ENCODE measurements at regions not wholly inside any gene's neighbourhood (a gene's known extent, or its start where the extent isn't known, plus 50 kb on each side); places are given as distances from the start of the nearest gene placed in this dataset.

- TF ChIP-seq CTCF (conservative IDR thresholded peaks at IDR 0.05; ENCODE audit: low read length) (no peak), EZH2phosphoT487 (IDR thresholded peaks at IDR 0.05; ENCODE audit: borderline replicate concordance, low read depth, low read length) (no peak)
Measured at GRCh38 chr3:70747847-70748246, 435.4 kb upstream of the MDFIC2 start.

Data from OCI-LY7 (cell line).